ENCODE measurements at regions not wholly inside any gene's neighbourhood (a gene's known extent, or its start where the extent isn't known, plus 50 kb on each side); places are given as distances from the start of the nearest gene placed in this dataset.

- Mint-ChIP-seq H3K4me3 (no peak overlapping the region), H3K27ac (no peak overlapping the region), H3K27me3 (peaks cover 3% of the 10 kb centered on the region), H3K9me3 (no peaks in the 10 kb centered on the region), H3K36me3 (no peaks in the 10 kb centered on the region), H3K4me1 (ENCODE audit: low read depth) (no peaks in the 10 kb centered on the region)
- ChIA-PET CTCF (no interaction called here), POLR2A (no interaction called here)
- intact Hi-C loops (cut with micrococcal nuclease): no loop called here
- DNase-seq: no peak
These were observed 133.5 kb downstream of the RPIA start for GRCh38 chr2:88824951-88825350.

GRCh38 chr2:88826399-88826798 is 134.9 kb downstream of the RPIA start:
- Mint-ChIP-seq H3K36me3 (no peaks in the 10 kb centered on the region), H3K9me3 (no peaks in the 10 kb centered on the region), H3K27ac (no peak overlapping the region), H3K27me3 (peaks cover 3% of the 10 kb centered on the region), H3K4me3 (no peak overlapping the region), H3K4me1 (ENCODE audit: low read depth) (no peaks in the 10 kb centered on the region)
- POLR2A ChIA-PET: no interaction called here
- CTCF ChIA-PET: no interaction called here
- no peak for DNase-seq
- intact Hi-C loops (cut with micrococcal nuclease): no loop called here

- no peak overlapping the region for H3K4me3 Mint-ChIP-seq
- ChIA-PET CTCF (no interaction called here), POLR2A (no interaction called here)
- no peak for DNase-seq
- no peaks in the 10 kb centered on the region for H3K4me1 Mint-ChIP-seq (ENCODE audit: low read depth)
- intact Hi-C loops (cut with micrococcal nuclease): no loop called here
- no peak overlapping the region for H3K27ac Mint-ChIP-seq
- no peaks in the 10 kb centered on the region for H3K36me3 Mint-ChIP-seq
- no peaks in the 10 kb centered on the region for H3K9me3 Mint-ChIP-seq
- peaks cover 4% of the 10 kb centered on the region for H3K27me3 Mint-ChIP-seq
These were observed 136.3 kb downstream of the RPIA start for GRCh38 chr2:88827821-88828220.

- intact Hi-C loops (cut with micrococcal nuclease): no loop called here
These were observed 137.1 kb downstream of the RPIA start for GRCh38 chr2:88828397-88829137.

GRCh38 chr2:88829607-88830463 is 138.4 kb downstream of the RPIA start:
- Mint-ChIP-seq H3K36me3 (no peaks in the 10 kb centered on the region), H3K4me3 (no peak overlapping the region), H3K27me3 (peaks cover 5% of the 10 kb centered on the region), H3K27ac (no peak overlapping the region), H3K4me1 (ENCODE audit: low read depth) (no peaks in the 10 kb centered on the region), H3K9me3 (no peaks in the 10 kb centered on the region)
- DNase-seq: no peak
- intact Hi-C loops (cut with micrococcal nuclease): no loop called here
- ChIA-PET POLR2A (no interaction called here), CTCF (interaction anchor here (0.6 to 1.9 kb wide), 4 partner anchors 23 to 193 kb away, joined by 3 to 5 read pairs (median 4); no protein-coding TSS in a partner anchor)

More at GRCh38 chr2:88828397-88829137, 137.1 kb downstream of the RPIA start:
- Mint-ChIP-seq H3K4me3 (no peak overlapping the region), H3K27ac (no peak overlapping the region), H3K9me3 (no peaks in the 10 kb centered on the region), H3K27me3 (peaks cover 5% of the 10 kb centered on the region), H3K4me1 (ENCODE audit: low read depth) (no peaks in the 10 kb centered on the region), H3K36me3 (no peaks in the 10 kb centered on the region)
- DNase-seq: no peak
- POLR2A ChIA-PET: no interaction called here
- CTCF ChIA-PET: no interaction called here

GRCh38 chr2:88831071-88831791 is 139.8 kb downstream of the RPIA start:
- Mint-ChIP-seq H3K9me3 (no peaks in the 10 kb centered on the region), H3K27ac (no peak overlapping the region), H3K4me1 (ENCODE audit: low read depth) (no peaks in the 10 kb centered on the region), H3K4me3 (no peak overlapping the region), H3K36me3 (no peaks in the 10 kb centered on the region), H3K27me3 (peaks cover 5% of the 10 kb centered on the region)
- no peak for DNase-seq
- intact Hi-C loops (cut with micrococcal nuclease): no loop called here
- ChIA-PET CTCF (interaction anchor here (0.6 to 1.9 kb wide), 10 partner anchors 8 to 88 kb away, joined by 3 to 7 read pairs (median 4); no protein-coding TSS in a partner anchor), POLR2A (no interaction called here)

GRCh38 chr2:88831792-88832248 is 140.3 kb downstream of the RPIA start:
- peaks cover 5% of the 10 kb centered on the region for H3K27me3 Mint-ChIP-seq
- intact Hi-C loops (cut with micrococcal nuclease): no loop called here
- no peaks in the 10 kb centered on the region for H3K4me1 Mint-ChIP-seq (ENCODE audit: low read depth)
- CTCF ChIA-PET: interaction anchor here (0.6 to 1.9 kb wide), 13 partner anchors 8 to 87 kb away, joined by 3 to 7 read pairs (median 3); no protein-coding TSS in a partner anchor
- H3K27ac Mint-ChIP-seq: no peak overlapping the region
- POLR2A ChIA-PET: no interaction called here
- no peaks in the 10 kb centered on the region for H3K36me3 Mint-ChIP-seq
- no peak overlapping the region for H3K4me3 Mint-ChIP-seq
- DNase-seq: peak; percentile 67
- no peaks in the 10 kb centered on the region for H3K9me3 Mint-ChIP-seq

DNA sequence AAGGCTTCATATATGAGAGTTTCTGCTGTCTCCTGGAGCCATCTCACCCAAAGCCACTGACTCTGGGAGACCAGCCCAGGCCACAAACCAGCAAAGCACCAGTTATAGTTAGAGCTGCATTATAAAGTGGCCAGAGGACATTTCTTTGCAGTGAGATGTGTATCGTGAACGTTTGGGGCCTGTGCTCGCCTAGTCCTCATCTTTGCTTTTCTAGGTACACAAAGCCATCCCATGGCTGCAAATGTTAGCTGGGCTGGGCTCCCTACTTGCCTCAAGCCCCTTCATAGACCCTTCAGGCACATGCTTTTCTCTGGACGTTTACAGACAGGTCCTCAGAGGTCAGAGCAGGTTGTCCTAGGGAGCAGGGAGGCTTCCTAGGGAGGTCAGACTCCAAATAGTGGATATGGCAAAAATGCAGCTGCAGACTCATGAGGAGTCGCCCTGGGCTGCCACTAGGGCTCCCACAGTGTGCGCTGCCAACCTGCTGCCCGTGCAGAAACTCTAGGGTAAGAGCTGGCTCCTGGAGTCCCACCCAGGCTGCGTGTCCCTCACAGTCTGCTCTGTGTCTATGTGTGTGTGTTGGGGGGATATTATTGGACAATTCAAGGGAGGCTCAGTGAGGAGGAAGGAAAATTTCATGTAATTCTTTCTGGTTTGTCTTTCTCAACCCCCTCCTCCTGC is 141.0 kb downstream of the RPIA start:
- Mint-ChIP-seq H3K4me1 (ENCODE audit: low read depth) (no peaks in the 10 kb centered on the region), H3K9me3 (no peaks in the 10 kb centered on the region), H3K4me3 (no peak overlapping the region), H3K27ac (no peak overlapping the region), H3K36me3 (no peaks in the 10 kb centered on the region), H3K27me3 (peaks cover 5% of the 10 kb centered on the region)
- ChIA-PET POLR2A (no interaction called here), CTCF (interaction anchor here (0.8 to 1.4 kb wide), 7 partner anchors 8 to 78 kb away, joined by 3 to 7 read pairs (median 3); no protein-coding TSS in a partner anchor)
- intact Hi-C loops (cut with micrococcal nuclease): no loop called here
- DNase-seq: no peak

GRCh38 chr2:88832992-88833389 is 141.5 kb downstream of the RPIA start:
- Mint-ChIP-seq H3K27me3 (peaks cover 5% of the 10 kb centered on the region), H3K9me3 (no peaks in the 10 kb centered on the region), H3K4me1 (ENCODE audit: low read depth) (no peaks in the 10 kb centered on the region), H3K27ac (no peak overlapping the region), H3K36me3 (no peaks in the 10 kb centered on the region), H3K4me3 (no peak overlapping the region)
- intact Hi-C loops (cut with micrococcal nuclease): no loop called here
- ChIA-PET POLR2A (no interaction called here), CTCF (interaction anchor here (1.0 kb wide), 1 partner anchor 30 kb away, joined by 3 read pairs; no protein-coding TSS in a partner anchor)
- no peak for DNase-seq

DNA sequence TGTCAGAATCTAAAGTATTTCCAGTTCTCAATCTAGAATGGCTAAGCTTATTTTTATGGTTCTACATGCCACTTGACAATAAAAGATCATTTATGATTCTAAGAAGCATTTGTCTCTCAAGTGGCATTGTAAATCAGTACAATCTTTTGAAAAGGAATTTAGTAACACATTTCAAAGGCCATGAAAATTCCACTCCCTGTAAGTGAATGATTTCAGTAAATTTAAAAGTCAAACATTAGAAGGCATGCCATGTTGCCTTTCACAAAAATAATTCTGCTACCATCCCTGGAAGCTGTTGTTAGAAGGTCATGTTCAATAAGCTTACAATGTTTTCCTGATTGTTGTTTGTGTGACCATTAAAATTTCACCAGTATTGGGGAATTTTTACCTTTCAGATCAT is 142.9 kb downstream of the RPIA start:
- Mint-ChIP-seq H3K27me3 (peaks cover 5% of the 10 kb centered on the region), H3K36me3 (no peaks in the 10 kb centered on the region), H3K4me1 (ENCODE audit: low read depth) (no peaks in the 10 kb centered on the region), H3K9me3 (no peaks in the 10 kb centered on the region), H3K4me3 (no peak overlapping the region), H3K27ac (no peak overlapping the region)
- CTCF ChIA-PET: no interaction called here
- POLR2A ChIA-PET: no interaction called here
- DNase-seq: no peak
- intact Hi-C loops (cut with micrococcal nuclease): no loop called here

DNA sequence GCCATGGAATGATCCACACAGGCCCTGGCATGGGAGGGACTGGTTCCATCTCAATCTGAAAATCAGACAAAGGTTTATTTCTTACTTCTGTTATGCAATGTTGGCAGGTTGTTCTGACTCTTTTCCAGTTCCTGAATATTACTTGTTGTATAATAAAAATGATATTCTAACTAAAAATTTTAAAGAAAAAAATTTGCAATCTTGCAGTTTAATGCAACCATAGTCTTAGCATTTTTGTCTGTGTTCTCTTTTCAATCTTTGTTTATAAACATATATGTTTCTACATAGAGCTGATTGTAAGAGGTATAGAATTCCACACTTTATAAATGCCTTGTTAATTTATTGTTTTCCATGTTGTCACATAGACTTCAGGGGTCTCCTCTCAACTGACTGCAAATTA is 143.4 kb downstream of the RPIA start:
- no peak overlapping the region for H3K4me3 Mint-ChIP-seq
- H3K4me1 Mint-ChIP-seq (ENCODE audit: low read depth): no peaks in the 10 kb centered on the region
- CTCF ChIA-PET: no interaction called here

DNA sequence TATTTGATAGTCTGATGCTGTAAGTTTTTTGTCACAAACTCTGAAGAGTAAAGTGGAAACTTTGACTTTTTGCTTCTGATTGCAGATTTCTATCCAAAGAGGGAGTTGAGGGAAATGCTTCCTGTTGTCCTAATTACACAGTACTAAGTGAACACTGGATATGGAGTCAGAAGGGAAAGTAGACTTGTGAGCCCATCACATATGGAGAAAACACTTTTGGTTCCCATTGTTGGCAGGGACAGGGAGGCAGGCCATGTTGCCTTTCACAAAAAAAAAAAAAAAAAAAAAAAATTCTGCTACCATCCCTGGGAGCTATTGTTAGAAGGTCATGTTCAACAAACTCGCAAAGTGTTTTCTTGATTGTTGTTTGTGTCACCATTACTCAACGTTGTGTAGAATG is 144.3 kb downstream of the RPIA start:
- no peak overlapping the region for H3K27ac Mint-ChIP-seq
- POLR2A ChIA-PET: no interaction called here
- H3K27me3 Mint-ChIP-seq: peaks cover 4% of the 10 kb centered on the region
- CTCF ChIA-PET: no interaction called here
- no peaks in the 10 kb centered on the region for H3K4me1 Mint-ChIP-seq (ENCODE audit: low read depth)
- H3K36me3 Mint-ChIP-seq: no peaks in the 10 kb centered on the region
- no peaks in the 10 kb centered on the region for H3K9me3 Mint-ChIP-seq
- intact Hi-C loops (cut with micrococcal nuclease): no loop called here
- no peak for DNase-seq
- H3K4me3 Mint-ChIP-seq: no peak overlapping the region

More for the DNA sequence above, 143.4 kb downstream of the RPIA start:
- Mint-ChIP-seq H3K9me3 (no peaks in the 10 kb centered on the region), H3K36me3 (no peaks in the 10 kb centered on the region), H3K27me3 (peaks cover 2% of the 10 kb centered on the region), H3K27ac (no peak overlapping the region)
- POLR2A ChIA-PET: no interaction called here
- intact Hi-C loops (cut with micrococcal nuclease): no loop called here
- no peak for DNase-seq
